ENCODE measurements at regions not wholly inside any gene's neighbourhood (a gene's known extent, or its start where the extent isn't known, plus 50 kb on each side); places are given as distances from the start of the nearest gene placed in this dataset.

DNA sequence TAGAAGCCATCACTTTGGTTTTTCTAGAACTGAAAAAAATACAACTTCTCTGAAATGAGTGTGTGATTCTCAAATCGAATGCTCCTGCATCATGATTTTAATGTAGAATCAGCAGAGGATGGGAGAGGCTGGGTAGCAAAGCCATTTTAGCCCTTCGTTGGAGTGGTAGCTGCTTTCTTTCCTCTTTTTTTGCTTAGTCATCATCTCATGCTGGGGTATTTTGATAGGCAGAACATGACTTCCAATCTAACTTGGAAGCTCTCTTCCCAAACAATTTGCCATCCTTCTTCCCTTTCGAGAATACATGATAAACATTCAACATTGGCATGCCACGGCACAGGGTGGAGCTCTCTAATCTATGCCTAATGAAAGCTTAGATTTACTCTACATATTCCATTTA lies 311.2 kb upstream of the LRATD1 start:
- Histone ChIP-seq H3K9ac (replicated peaks; ENCODE audit: extremely low read depth, insufficient read depth, low read length) (no peak overlapping the region), H3K9me3 (replicated peaks; ENCODE audit: control insufficient read depth, insufficient read depth, low read length) (peaks cover 4% of the 10 kb centered on the region), H3K4me1 (ENCODE audit: control insufficient read depth, extremely low read depth, insufficient read depth, low read length) (no peaks in the 10 kb centered on the region), H3K79me2 (ENCODE audit: control insufficient read depth, insufficient read depth, low read length) (no peaks in the 10 kb centered on the region), H3K4me3 (replicated peaks in 1 of 3; ENCODE audit: insufficient read depth in 1 of 3, low read depth in 1 of 3, low read length in 3 of 3) (no peak overlapping the region), H2AFZ (ENCODE audit: low read depth, low read length) (no peak overlapping the region), H3K4me2 (ENCODE audit: insufficient read depth, low read length) (no peak overlapping the region), H4K20me1 (replicated peaks; ENCODE audit: control insufficient read depth, extremely low read depth, insufficient read depth, low read length) (no peaks in the 10 kb centered on the region), H3K27me3 (ENCODE audit: control insufficient read depth in 2 of 2, insufficient read depth in 2 of 2, low read length in 2 of 2) (no peaks in the 10 kb centered on the region), H3K36me3 (ENCODE audit: control insufficient read depth in 2 of 2, extremely low read depth in 1 of 2, insufficient read depth in 2 of 2, low read length in 2 of 2) (no peaks in the 10 kb centered on the region), H3K27ac (ENCODE audit: insufficient read depth, low read depth, low read length) (no peak overlapping the region), H3K9me1 (replicated peaks; ENCODE audit: control insufficient read depth, extremely low read depth, insufficient read depth, low read length) (no peaks in the 10 kb centered on the region)
- ChIA-PET POLR2A (no interaction called here), CTCF (no interaction called here)
- dilution Hi-C loops (cut with MboI; ENCODE audit: extremely low pct_ligation_motif_present, low sequenced_read_pairs), result no loop called here
- no peak for TF ChIP-seq MYC (IDR thresholded peaks at IDR 0.05; ENCODE audit: low read depth, low read length)
- no peak for TF ChIP-seq POLR2AphosphoS5 (IDR thresholded peaks at IDR 0.05; ENCODE audit: insufficient read depth, low read depth, low read length)
- no peak for TF ChIP-seq JUN (IDR thresholded peaks at IDR 0.05; ENCODE audit: borderline replicate concordance, insufficient read depth, insufficient read length, low read depth)
- no peak for TF ChIP-seq EZH2 (IDR thresholded peaks at IDR 0.05; ENCODE audit: borderline replicate concordance, low read depth, low read length, severe bottlenecking)
- no peak for TF ChIP-seq POLR2A (IDR thresholded peaks at IDR 0.05; ENCODE audit: low read depth, low read length)
- TF ChIP-seq GATA2 (IDR thresholded peaks at IDR 0.05; ENCODE audit: insufficient read depth, insufficient read length, low read depth, low read length), result no peak
- TF ChIP-seq, protein P1, sequence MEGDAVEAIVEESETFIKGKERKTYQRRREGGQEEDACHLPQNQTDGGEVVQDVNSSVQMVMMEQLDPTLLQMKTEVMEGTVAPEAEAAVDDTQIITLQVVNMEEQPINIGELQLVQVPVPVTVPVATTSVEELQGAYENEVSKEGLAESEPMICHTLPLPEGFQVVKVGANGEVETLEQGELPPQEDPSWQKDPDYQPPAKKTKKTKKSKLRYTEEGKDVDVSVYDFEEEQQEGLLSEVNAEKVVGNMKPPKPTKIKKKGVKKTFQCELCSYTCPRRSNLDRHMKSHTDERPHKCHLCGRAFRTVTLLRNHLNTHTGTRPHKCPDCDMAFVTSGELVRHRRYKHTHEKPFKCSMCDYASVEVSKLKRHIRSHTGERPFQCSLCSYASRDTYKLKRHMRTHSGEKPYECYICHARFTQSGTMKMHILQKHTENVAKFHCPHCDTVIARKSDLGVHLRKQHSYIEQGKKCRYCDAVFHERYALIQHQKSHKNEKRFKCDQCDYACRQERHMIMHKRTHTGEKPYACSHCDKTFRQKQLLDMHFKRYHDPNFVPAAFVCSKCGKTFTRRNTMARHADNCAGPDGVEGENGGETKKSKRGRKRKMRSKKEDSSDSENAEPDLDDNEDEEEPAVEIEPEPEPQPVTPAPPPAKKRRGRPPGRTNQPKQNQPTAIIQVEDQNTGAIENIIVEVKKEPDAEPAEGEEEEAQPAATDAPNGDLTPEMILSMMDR (IDR thresholded peaks at IDR 0.05; ENCODE audit: extremely low read depth in 1 of 2, insufficient read depth in 1 of 2, low read depth in 1 of 2, low read length in 2 of 2), result no peak
- TF ChIP-seq, protein P2, sequence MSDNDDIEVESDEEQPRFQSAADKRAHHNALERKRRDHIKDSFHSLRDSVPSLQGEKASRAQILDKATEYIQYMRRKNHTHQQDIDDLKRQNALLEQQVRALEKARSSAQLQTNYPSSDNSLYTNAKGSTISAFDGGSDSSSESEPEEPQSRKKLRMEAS (IDR thresholded peaks at IDR 0.05; ENCODE audit: insufficient read depth, insufficient read length), result no peak
- no peak for TF ChIP-seq FOS (IDR thresholded peaks at IDR 0.05; ENCODE audit: borderline replicate concordance, insufficient read depth, low read length)
- no peak for DNase-seq (ENCODE audit: low read depth, low spot score)
- no peak for FAIRE-seq
- no TSS peak for BruUV-seq (replicated peaks)
- intact Hi-C loops (cut with micrococcal nuclease), result no loop called here

All from endothelial cell of umbilical vein (primary cell).